Panc1 (cell line): ENCODE measurements at regions not wholly inside any gene's neighbourhood (a gene's known extent, or its start where the extent isn't known, plus 50 kb on each side); places are given as distances from the start of the nearest gene placed in this dataset.

Source experiments
- CTCF ChIP-seq: fragments of 450-650 bp; IDR thresholded peaks from 2 replicates; pipeline ENCODE4 v1.5.1; 2017; ENCODE audit warnings: mild to moderate bottlenecking
- REST ChIP-seq, 2 experiments: IDR thresholded peaks; 2 replicates each; pipeline ENCODE4 v1.6.1; 2011 to 2012; ENCODE audit warnings: low read depth in 2 of 2, control low read depth in 1 of 2, low read length in 1 of 2, mild to moderate bottlenecking in 1 of 2, moderate library complexity in 1 of 2; ENCODE audit not compliant: insufficient read depth in 1 of 2

- TF ChIP-seq CTCF, result no peak
- no peak for TF ChIP-seq REST (IDR thresholded peaks at IDR 0.05; ENCODE audit: insufficient read depth in 1 of 2, low read depth in 2 of 2, low read length in 1 of 2)
Measured at GRCh38 chr19:30153326-30154210, 211.5 kb downstream of the URI1 start.
